IMR-90 (cell line): ENCODE measurements at regions not wholly inside any gene's neighbourhood (a gene's known extent, or its start where the extent isn't known, plus 50 kb on each side); places are given as distances from the start of the nearest gene placed in this dataset.

Experiments used
- ATAC-seq: fragments of 200-7000 bp; cut with Tn5 transposase; 2 replicates; pipeline ENCODE4 v1.9.1; 2020; ENCODE audit warnings: low read depth, mild to moderate bottlenecking, moderate library complexity
- BruUV-seq: library from RNA; stranded (reverse); fragments of 400-500 nt; replicated peaks from 2 replicates; lab custom pipeline; 2021; lab: Mats Ljungman, UMichigan
- CTCF ChIA-PET: fragments of 300-600 bp; formaldehyde crosslinking; extraction: SDS; loops from one replicate; lab custom pipeline; 2021; ENCODE audit warnings: antibody characterized with exemption; lab: Yijun Ruan, JAX
- POLR2A ChIA-PET: fragments of 300-600 bp; sonication (Branson Sonifier 250); formaldehyde crosslinking; loops from one replicate; lab custom pipeline; 2022; ENCODE audit warnings: antibody characterized with exemption; ENCODE audit not compliant: unreplicated experiment; lab: Charles Lee
- DNase-seq: peaks from one replicate; pipeline ENCODE4 v3.0.0; 2013
- H2AFZ ChIP-seq: replicated peaks from 2 replicates; pipeline ENCODE3; 2013; ENCODE audit warnings: low read length, mild to moderate bottlenecking; ENCODE audit not compliant: poor library complexity
- H2AK5ac ChIP-seq: 2 replicates; pipeline ENCODE4 v1.6.1; 2013; ENCODE audit warnings: low read depth, low read length, inconsistent platforms
- H2AK9ac ChIP-seq: replicated peaks from 2 replicates; pipeline ENCODE3; 2013; ENCODE audit warnings: mild to moderate bottlenecking, low read depth, low read length, moderate library complexity; ENCODE audit not compliant: poor library complexity
- H2BK120ac ChIP-seq: 2 replicates; pipeline ENCODE4 v1.6.1; 2013; ENCODE audit warnings: low read depth, low read length, inconsistent platforms
- H2BK15ac ChIP-seq: 3 replicates; pipeline ENCODE4 v1.6.1; 2013; ENCODE audit warnings: low read depth, low read length, inconsistent platforms
- H2BK20ac ChIP-seq: 2 replicates; pipeline ENCODE4 v1.6.1; 2013; ENCODE audit warnings: low read depth, mild to moderate bottlenecking, inconsistent platforms, low read length, moderate library complexity
- H2BK5ac ChIP-seq: 2 replicates; pipeline ENCODE4 v1.6.1; 2013; ENCODE audit warnings: mild to moderate bottlenecking, low read depth, low read length, inconsistent platforms; ENCODE audit not compliant: poor library complexity, severe bottlenecking
- H3K14ac ChIP-seq: replicated peaks from 2 replicates; pipeline ENCODE4 v1.6.1; 2013; ENCODE audit warnings: low read depth, low read length, inconsistent platforms
- H3K18ac ChIP-seq: 2 replicates; pipeline ENCODE4 v1.6.1; 2013; ENCODE audit warnings: low read depth, low read length, control low read depth
- H3K23ac ChIP-seq: 2 replicates; pipeline ENCODE4 v1.6.1; 2013; ENCODE audit warnings: low read depth, low read length, inconsistent platforms
- H3K27ac ChIP-seq: 2 replicates; pipeline ENCODE4 v1.5.1; 2013; ENCODE audit warnings: mild to moderate bottlenecking, control low read depth, low read length; ENCODE audit not compliant: insufficient read depth
- H3K27me3 ChIP-seq: 2 replicates; pipeline ENCODE4 v1.6.1; 2013; ENCODE audit warnings: low read length; ENCODE audit not compliant: control insufficient read depth, insufficient read depth
- H3K36me3 ChIP-seq: 2 replicates; pipeline ENCODE4 v1.6.1; 2013; ENCODE audit warnings: low read length, mixed read lengths; ENCODE audit not compliant: control insufficient read depth, insufficient read depth
- H3K4ac ChIP-seq: 2 replicates; pipeline ENCODE4 v1.6.1; 2013; ENCODE audit warnings: low read depth, low read length, inconsistent platforms
- H3K4me1 ChIP-seq: 2 replicates; pipeline ENCODE4 v1.6.1; 2013; ENCODE audit warnings: low read length, mixed read lengths; ENCODE audit not compliant: control insufficient read depth, insufficient read depth
- H3K4me2 ChIP-seq: 2 replicates; pipeline ENCODE4 v1.6.1; 2013; ENCODE audit warnings: low read depth, mild to moderate bottlenecking, control low read depth, low read length, moderate library complexity
- H3K4me3 ChIP-seq: 2 replicates; pipeline ENCODE4 v1.5.1; 2013; ENCODE audit warnings: low read depth, mild to moderate bottlenecking, control low read depth, low read length, moderate library complexity; ENCODE audit not compliant: insufficient read depth
- H3K56ac ChIP-seq: 2 replicates; pipeline ENCODE4 v1.6.1; 2013; ENCODE audit warnings: low read length, inconsistent platforms; ENCODE audit not compliant: insufficient read depth; ENCODE audit errors: extremely low read depth
- H3K79me1 ChIP-seq, 2 experiments: 2 replicates each; pipeline ENCODE4 v1.6.1; 2013; ENCODE audit warnings: low read length in 2 of 2, inconsistent platforms in 1 of 2, low read depth in 1 of 2
- H3K9ac ChIP-seq: 2 replicates; pipeline ENCODE4 v1.6.1; 2013; ENCODE audit warnings: low read depth, low read length, control low read depth
- H3K9me1 ChIP-seq: 2 replicates; pipeline ENCODE4 v1.6.1; 2013; ENCODE audit warnings: low read length, inconsistent platforms; ENCODE audit not compliant: insufficient read depth
- H3K9me3 ChIP-seq: 2 replicates; pipeline ENCODE4 v1.6.1; 2013; ENCODE audit warnings: low read length; ENCODE audit not compliant: control insufficient read depth, insufficient read depth
- H4K20me1 ChIP-seq: 2 replicates; pipeline ENCODE4 v1.6.1; 2013; ENCODE audit warnings: low read length, inconsistent platforms; ENCODE audit not compliant: insufficient read depth
- H4K5ac ChIP-seq: 2 replicates; pipeline ENCODE4 v1.6.1; 2013; ENCODE audit warnings: mild to moderate bottlenecking, low read depth, low read length, control low read depth
- H4K8ac ChIP-seq, 2 experiments: 2 replicates each; pipeline ENCODE4 v1.6.1; 2013; ENCODE audit warnings: low read depth in 2 of 2, low read length in 2 of 2, control low read depth in 1 of 2, inconsistent platforms in 1 of 2
- H4K91ac ChIP-seq: 2 replicates; pipeline ENCODE4 v1.6.1; 2013; ENCODE audit warnings: low read depth, low read length, inconsistent platforms; ENCODE audit not compliant: insufficient read depth
- BHLHE40 ChIP-seq: fragments of 150-350 bp; IDR thresholded peaks from 2 replicates; pipeline ENCODE4 v1.6.1; 2016; ENCODE audit warnings: mild to moderate bottlenecking, low read depth, low read length
- CEBPB ChIP-seq: IDR thresholded peaks from 2 replicates; pipeline ENCODE4 v1.6.1; 2012; ENCODE audit warnings: low read depth, low read length, improper control_type of control experiment
- CTCF ChIP-seq: conservative IDR thresholded peaks from 2 replicates; pipeline ENCODE4 v1.5.1; 2012; ENCODE audit warnings: mild to moderate bottlenecking, low read depth, low read length, improper control_type of control experiment
- ELK1 ChIP-seq: fragments of 150-350 bp; IDR thresholded peaks from 2 replicates; pipeline ENCODE4 v1.6.1; 2016; ENCODE audit warnings: low read depth, mild to moderate bottlenecking, low read length, moderate library complexity, borderline replicate concordance
- FOS ChIP-seq: fragments of 150-350 bp; IDR thresholded peaks from 2 replicates; pipeline ENCODE4 v1.6.1; 2016; ENCODE audit warnings: low read depth, low read length
- MXI1 ChIP-seq: IDR thresholded peaks from 2 replicates; pipeline ENCODE4 v1.6.1; 2012; ENCODE audit warnings: low read depth, mild to moderate bottlenecking, low read length, moderate library complexity, borderline replicate concordance
- NFE2L2 ChIP-seq: fragments of 150-350 bp; IDR thresholded peaks from 2 replicates; pipeline ENCODE4 v1.6.1; 2016; ENCODE audit warnings: low read depth, mild to moderate bottlenecking, low read length
- POLR2A ChIP-seq: IDR thresholded peaks from 2 replicates; pipeline ENCODE4 v1.6.1; 2012; ENCODE audit warnings: mild to moderate bottlenecking, low read depth, low read length
- RAD21 ChIP-seq: IDR thresholded peaks from 2 replicates; pipeline ENCODE4 v1.6.1; 2012; ENCODE audit warnings: low read length, improper control_type of control experiment
- RCOR1 ChIP-seq: IDR thresholded peaks from 2 replicates; pipeline ENCODE4 v1.6.1; 2012; ENCODE audit warnings: mild to moderate bottlenecking, low read length, improper control_type of control experiment; ENCODE audit not compliant: insufficient replicate concordance
- WGBS, 2 experiments: methylation state at CpG; one replicate each; pipeline versions ENCODE4 v1.1.5 to v1.1.7; 2013; ENCODE audit warnings: missing lambda C conversion rate in 2 of 2; ENCODE audit not compliant: insufficient read length in 1 of 2; ENCODE audit errors: extremely low coverage in 2 of 2; 5-methylcytosine and 5-hydroxymethylcytosine counted together
- dilution Hi-C: fragments of 300-500 bp; cut with HindIII; formaldehyde crosslinking; loops from one replicate; pipeline ENCODE4 v1.14.3; 2018; ENCODE audit warnings: low sequenced_read_pairs; ENCODE audit not compliant: unreplicated experiment
- in situ Hi-C: fragments of 300-500 bp; cut with MboI; formaldehyde crosslinking; loops from 3 replicates; pipeline ENCODE4 v1.14.3; 2019; ENCODE audit warnings: low sequenced_read_pairs, inconsistent platforms, mixed read lengths
- intact Hi-C: fragments of 100-400 bp; cut with micrococcal nuclease; formaldehyde crosslinking; loops from 2 replicates; pipeline ENCODE4 v1.10.0; 2022

- Histone ChIP-seq H3K4me2 (no peak overlapping the region), H4K8ac (no peak overlapping the region), H4K91ac (no peak overlapping the region), H3K27me3 (no peaks in the 10 kb centered on the region), H4K5ac (no peak overlapping the region), H3K36me3 (no peaks in the 10 kb centered on the region), H3K23ac (no peak overlapping the region), H2AK5ac (no peak overlapping the region), H3K4me1 (no peaks in the 10 kb centered on the region), H3K9me1 (no peaks in the 10 kb centered on the region), H3K18ac (no peak overlapping the region), H3K14ac (no peak overlapping the region), H4K20me1 (no peaks in the 10 kb centered on the region), H2AFZ (no peak overlapping the region), H2AK9ac (no peak overlapping the region), H2BK5ac (no peak overlapping the region), H3K79me1 (no peaks in the 10 kb centered on the region), H2BK120ac (no peak overlapping the region), H2BK15ac (no peak overlapping the region), H3K56ac (no peak overlapping the region), H3K27ac (no peak overlapping the region), H3K4ac (no peak overlapping the region), H3K9me3 (no peaks in the 10 kb centered on the region), H2BK20ac (no peak overlapping the region), H3K9ac (no peak overlapping the region), H3K4me3 (no peak overlapping the region)
- WGBS, 2 experiments = no CpG with 5 or more reads among the region's 2 CpGs
- no TSS peak for BruUV-seq
- intact Hi-C loops = no loop called here
- dilution Hi-C loops = no loop called here
- in situ Hi-C loops = no loop called here
- ATAC-seq = no peak
- TF ChIP-seq CEBPB (no peak), RCOR1 (no peak), BHLHE40 (no peak), RAD21 (no peak), CTCF (no peak), NFE2L2 (no peak), POLR2A (no peak), MXI1 (no peak), ELK1 (no peak), FOS (no peak)
- POLR2A ChIA-PET = no interaction called here
- no peak for DNase-seq
- CTCF ChIA-PET = no interaction called here
Observed at GRCh38 chr16:54493061-54493460, 206.5 kb upstream of the IRX3 start.
